ENCODE measurements at regions not wholly inside any gene's neighbourhood (a gene's known extent, or its start where the extent isn't known, plus 50 kb on each side); places are given as distances from the start of the nearest gene placed in this dataset.

GRCh38 chr9:103377667-103378066 lies 382.5 kb downstream of the CYLC2 start:
- TF ChIP-seq CTCF (IDR thresholded peaks at IDR 0.05) (no peak), EP300 (IDR thresholded peaks at IDR 0.05) (no peak)

All from stomach (tissue), 4 donors.